DOHH2 (cell line): ENCODE measurements at regions not wholly inside any gene's neighbourhood (a gene's known extent, or its start where the extent isn't known, plus 50 kb on each side); places are given as distances from the start of the nearest gene placed in this dataset.

Experiments used
- H3F3A ChIP-seq: fragments of 200-600 bp; sonication (generic), shearing (Covaris generic); 2 replicates; pipeline ENCODE4 v1.6.0; 2016; ENCODE audit warnings: antibody characterized with exemption, mild to moderate bottlenecking; ENCODE audit not compliant: control insufficient read depth, insufficient read depth
- H3K27ac ChIP-seq: fragments of 200-600 bp; sonication (generic); 2 replicates; pipeline ENCODE4 v1.5.1; 2014; ENCODE audit warnings: low read depth, mild to moderate bottlenecking, low read length, moderate library complexity
- H3K27me3 ChIP-seq: fragments of 200-600 bp; sonication (generic); 2 replicates; pipeline ENCODE4 v1.6.1; 2014; ENCODE audit warnings: mild to moderate bottlenecking, low read length, mixed read lengths; ENCODE audit not compliant: control insufficient read depth
- H3K36me3 ChIP-seq: fragments of 200-600 bp; sonication (generic); 2 replicates; pipeline ENCODE4 v1.6.1; 2014; ENCODE audit warnings: mild to moderate bottlenecking, low read length, moderate library complexity, mixed read lengths; ENCODE audit not compliant: control insufficient read depth
- H3K4me1 ChIP-seq: fragments of 200-600 bp; sonication (generic); 2 replicates; pipeline ENCODE4 v1.6.1; 2014; ENCODE audit warnings: mild to moderate bottlenecking, low read length, mixed read lengths; ENCODE audit not compliant: control insufficient read depth
- H3K4me2 ChIP-seq: fragments of 200-600 bp; sonication (generic); 2 replicates; pipeline ENCODE4 v1.6.0; 2014; ENCODE audit warnings: mild to moderate bottlenecking, low read length, moderate library complexity
- H3K4me3 ChIP-seq: fragments of 200-600 bp; sonication (generic); 2 replicates; pipeline ENCODE4 v1.5.1; 2014; ENCODE audit warnings: mild to moderate bottlenecking, low read length, mixed read lengths
- H3K79me2 ChIP-seq: fragments of 200-600 bp; sonication (generic); 2 replicates; pipeline ENCODE4 v1.6.1; 2014; ENCODE audit warnings: mild to moderate bottlenecking, low read length, mixed read lengths; ENCODE audit not compliant: control insufficient read depth
- H3K9me2 ChIP-seq: fragments of 200-600 bp; sonication (generic); replicated peaks from 2 replicates; pipeline ENCODE4 v1.6.1; 2014; ENCODE audit warnings: mild to moderate bottlenecking, low read length, mixed read lengths; ENCODE audit not compliant: control insufficient read depth
- H3K9me3 ChIP-seq: fragments of 200-600 bp; sonication (generic); 2 replicates; pipeline ENCODE4 v1.6.1; 2014; ENCODE audit warnings: antibody characterized with exemption, low read length, mixed read lengths; ENCODE audit not compliant: control insufficient read depth, insufficient read depth
- H4K20me1 ChIP-seq: fragments of 200-600 bp; sonication (generic); 2 replicates; pipeline ENCODE4 v1.6.0; 2014; ENCODE audit warnings: low read depth, mild to moderate bottlenecking, antibody characterized with exemption, low read length, moderate library complexity; ENCODE audit not compliant: control insufficient read depth, insufficient read depth
- CTCF ChIP-seq: fragments of 200-600 bp; sonication (generic); IDR thresholded peaks from one replicate; pipeline ENCODE4 v1.5.1; 2014; ENCODE audit warnings: antibody characterized with exemption, mild to moderate bottlenecking, low read depth, low read length; ENCODE audit not compliant: poor library complexity, severe bottlenecking
- EZH2phosphoT487 ChIP-seq: fragments of 200-600 bp; sonication (generic); IDR thresholded peaks from 2 replicates; pipeline ENCODE4 v1.6.1; 2017; ENCODE audit warnings: borderline replicate concordance, mild to moderate bottlenecking, antibody characterized with exemption, low read length, moderate library complexity, mixed read lengths

- no peaks in the 10 kb centered on the region for H3K79me2 ChIP-seq
- no peaks in the 10 kb centered on the region for H4K20me1 ChIP-seq
- no peaks in the 10 kb centered on the region for H3K9me2 ChIP-seq
- H3K4me2 ChIP-seq: no peak overlapping the region
- H3K4me3 ChIP-seq: no peak overlapping the region
- H3F3A ChIP-seq: no peaks in the 10 kb centered on the region
- H3K27ac ChIP-seq: no peak overlapping the region
- H3K4me1 ChIP-seq: no peaks in the 10 kb centered on the region
- no peaks in the 10 kb centered on the region for H3K27me3 ChIP-seq
- no peaks in the 10 kb centered on the region for H3K36me3 ChIP-seq
- H3K9me3 ChIP-seq: 0 out of 2 replicates have a peak, but pooled peaks cover 2% of the 10 kb centered on the region
- TF ChIP-seq EZH2phosphoT487: no peak
- no peak for TF ChIP-seq CTCF
Observed at GRCh38 chr6:106869203-106869602, 105.3 kb downstream of the CD24 start.

GRCh38 chr6:106866875-106867658 is 107.5 kb downstream of the CD24 start:
- no peak for TF ChIP-seq EZH2phosphoT487
- TF ChIP-seq CTCF: no peak
- no peak overlapping the region for H3K4me3 ChIP-seq
- H3K27me3 ChIP-seq: no peaks in the 10 kb centered on the region
- H3K4me1 ChIP-seq: no peaks in the 10 kb centered on the region
- H3K79me2 ChIP-seq: no peaks in the 10 kb centered on the region
- peaks cover 2% of the 10 kb centered on the region for H3K9me3 ChIP-seq
- H3K4me2 ChIP-seq: no peak overlapping the region
- no peak overlapping the region for H3K27ac ChIP-seq
- H3K36me3 ChIP-seq: no peaks in the 10 kb centered on the region
- H3K9me2 ChIP-seq: no peaks in the 10 kb centered on the region
- no peaks in the 10 kb centered on the region for H3F3A ChIP-seq
- H4K20me1 ChIP-seq: no peaks in the 10 kb centered on the region

- H3K27me3 ChIP-seq: no peaks in the 10 kb centered on the region
- no peaks in the 10 kb centered on the region for H3F3A ChIP-seq
- TF ChIP-seq EZH2phosphoT487 (no peak), CTCF (no peak)
- H3K27ac ChIP-seq: no peak overlapping the region
- no peaks in the 10 kb centered on the region for H4K20me1 ChIP-seq
- H3K4me1 ChIP-seq: no peaks in the 10 kb centered on the region
- no peaks in the 10 kb centered on the region for H3K9me2 ChIP-seq
- no peak overlapping the region for H3K4me3 ChIP-seq
- no peak overlapping the region for H3K4me2 ChIP-seq
- no peaks in the 10 kb centered on the region for H3K79me2 ChIP-seq
- no peaks in the 10 kb centered on the region for H3K36me3 ChIP-seq
- H3K9me3 ChIP-seq: peaks cover 9% of the 10 kb centered on the region
Observed at GRCh38 chr6:106862858-106863257, 111.7 kb downstream of the CD24 start.
